DND-41 (cell line): ENCODE measurements at regions not wholly inside any gene's neighbourhood (a gene's known extent, or its start where the extent isn't known, plus 50 kb on each side); places are given as distances from the start of the nearest gene placed in this dataset.

ENCODE experiments used
- EZH2 ChIP-seq: IDR thresholded peaks from 3 replicates; pipeline ENCODE4 v1.6.1; 2012; ENCODE audit warnings: borderline replicate concordance, low read depth, mild to moderate bottlenecking, moderate library complexity, low read length, inconsistent platforms; ENCODE audit not compliant: severe bottlenecking
- TF ChIP-seq, protein P1 (sequence below): IDR thresholded peaks from 2 replicates; pipeline ENCODE4 v1.5.1; 2012; ENCODE audit warnings: borderline replicate concordance, low read length, moderate library complexity, mild to moderate bottlenecking; ENCODE audit not compliant: poor library complexity, severe bottlenecking; ENCODE audit errors: extremely low read depth

DNA sequence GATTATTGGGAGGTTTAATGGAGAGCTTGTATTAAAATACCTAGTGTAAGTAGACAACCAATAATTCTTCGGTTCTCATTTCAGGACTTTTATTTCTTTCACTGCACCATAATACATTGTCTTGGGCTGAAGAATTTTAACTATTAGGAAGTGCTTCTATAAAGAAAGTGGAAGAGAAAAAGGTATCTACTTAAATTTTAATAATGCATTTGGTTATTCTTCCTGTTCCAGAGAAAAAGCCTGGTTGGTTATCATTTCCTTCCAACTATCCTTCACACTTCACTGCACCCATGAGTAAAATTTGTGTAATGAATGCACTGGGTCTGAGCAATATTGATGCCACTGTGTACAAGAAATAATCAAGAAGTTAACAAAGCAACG lies 629.0 kb upstream of the DPP6 start:
- TF ChIP-seq, protein P1, sequence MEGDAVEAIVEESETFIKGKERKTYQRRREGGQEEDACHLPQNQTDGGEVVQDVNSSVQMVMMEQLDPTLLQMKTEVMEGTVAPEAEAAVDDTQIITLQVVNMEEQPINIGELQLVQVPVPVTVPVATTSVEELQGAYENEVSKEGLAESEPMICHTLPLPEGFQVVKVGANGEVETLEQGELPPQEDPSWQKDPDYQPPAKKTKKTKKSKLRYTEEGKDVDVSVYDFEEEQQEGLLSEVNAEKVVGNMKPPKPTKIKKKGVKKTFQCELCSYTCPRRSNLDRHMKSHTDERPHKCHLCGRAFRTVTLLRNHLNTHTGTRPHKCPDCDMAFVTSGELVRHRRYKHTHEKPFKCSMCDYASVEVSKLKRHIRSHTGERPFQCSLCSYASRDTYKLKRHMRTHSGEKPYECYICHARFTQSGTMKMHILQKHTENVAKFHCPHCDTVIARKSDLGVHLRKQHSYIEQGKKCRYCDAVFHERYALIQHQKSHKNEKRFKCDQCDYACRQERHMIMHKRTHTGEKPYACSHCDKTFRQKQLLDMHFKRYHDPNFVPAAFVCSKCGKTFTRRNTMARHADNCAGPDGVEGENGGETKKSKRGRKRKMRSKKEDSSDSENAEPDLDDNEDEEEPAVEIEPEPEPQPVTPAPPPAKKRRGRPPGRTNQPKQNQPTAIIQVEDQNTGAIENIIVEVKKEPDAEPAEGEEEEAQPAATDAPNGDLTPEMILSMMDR, result no peak
- no peak for TF ChIP-seq EZH2
